Fibroblast of skin of left quadriceps (primary cell): ENCODE measurements at regions not wholly inside any gene's neighbourhood (a gene's known extent, or its start where the extent isn't known, plus 50 kb on each side); places are given as distances from the start of the nearest gene placed in this dataset.
"Not testable (repeated sequence)": the region's sequence is repeated elsewhere in the genome, so short reads cannot be mapped to it uniquely, and the experiment has no call there.

Experiments used
- DNase-seq, 2 experiments: peaks; one replicate each; pipeline ENCODE4 v3.0.0-alpha.2; 2013; ENCODE audit warnings: low read depth in 2 of 2

DNA sequence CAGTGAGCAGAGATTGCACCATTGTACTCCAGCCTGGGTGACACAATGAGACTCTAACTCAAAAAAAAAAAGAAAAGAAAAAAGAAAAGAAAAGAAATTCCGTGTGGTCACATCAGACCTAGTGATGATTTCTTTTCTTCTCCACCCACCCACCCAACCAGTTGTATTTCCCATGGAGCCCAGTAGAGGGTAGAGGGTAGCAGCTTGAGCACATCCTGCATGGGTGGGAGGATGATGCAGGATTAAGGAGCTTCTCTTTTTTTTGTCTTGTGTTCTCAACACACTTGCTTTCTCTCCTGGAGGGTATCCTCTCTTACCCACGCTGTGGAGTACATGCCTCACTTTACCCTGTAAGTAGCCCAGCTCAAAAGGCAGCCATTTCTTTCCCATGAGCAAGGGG lies 118.6 kb upstream of the CARD11 start:
- DNase-seq: no peak

DNA sequence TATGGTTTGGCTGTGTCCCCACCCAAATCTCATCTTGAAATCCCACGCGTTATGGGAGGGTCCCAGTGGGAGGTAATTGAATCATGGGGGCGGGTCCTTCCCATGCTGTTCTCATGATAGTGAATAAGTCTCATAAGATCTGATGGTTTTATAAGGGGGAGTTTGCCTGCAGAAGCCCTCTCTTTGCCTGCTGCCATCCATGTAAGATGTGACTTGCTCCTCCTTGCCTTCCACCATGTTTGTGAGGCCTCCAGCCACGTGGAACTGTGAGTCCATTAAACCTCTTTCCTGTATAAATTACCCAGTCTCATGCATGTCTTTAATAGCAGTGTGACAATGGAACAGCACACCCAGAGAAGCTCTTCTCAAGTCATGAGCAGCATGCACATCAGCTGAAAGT lies 119.1 kb upstream of the CARD11 start:
- not testable (repeated sequence) for DNase-seq

GRCh38 chr7:3164380-3164792 lies 120.7 kb upstream of the CARD11 start:
- DNase-seq: no peak

DNA sequence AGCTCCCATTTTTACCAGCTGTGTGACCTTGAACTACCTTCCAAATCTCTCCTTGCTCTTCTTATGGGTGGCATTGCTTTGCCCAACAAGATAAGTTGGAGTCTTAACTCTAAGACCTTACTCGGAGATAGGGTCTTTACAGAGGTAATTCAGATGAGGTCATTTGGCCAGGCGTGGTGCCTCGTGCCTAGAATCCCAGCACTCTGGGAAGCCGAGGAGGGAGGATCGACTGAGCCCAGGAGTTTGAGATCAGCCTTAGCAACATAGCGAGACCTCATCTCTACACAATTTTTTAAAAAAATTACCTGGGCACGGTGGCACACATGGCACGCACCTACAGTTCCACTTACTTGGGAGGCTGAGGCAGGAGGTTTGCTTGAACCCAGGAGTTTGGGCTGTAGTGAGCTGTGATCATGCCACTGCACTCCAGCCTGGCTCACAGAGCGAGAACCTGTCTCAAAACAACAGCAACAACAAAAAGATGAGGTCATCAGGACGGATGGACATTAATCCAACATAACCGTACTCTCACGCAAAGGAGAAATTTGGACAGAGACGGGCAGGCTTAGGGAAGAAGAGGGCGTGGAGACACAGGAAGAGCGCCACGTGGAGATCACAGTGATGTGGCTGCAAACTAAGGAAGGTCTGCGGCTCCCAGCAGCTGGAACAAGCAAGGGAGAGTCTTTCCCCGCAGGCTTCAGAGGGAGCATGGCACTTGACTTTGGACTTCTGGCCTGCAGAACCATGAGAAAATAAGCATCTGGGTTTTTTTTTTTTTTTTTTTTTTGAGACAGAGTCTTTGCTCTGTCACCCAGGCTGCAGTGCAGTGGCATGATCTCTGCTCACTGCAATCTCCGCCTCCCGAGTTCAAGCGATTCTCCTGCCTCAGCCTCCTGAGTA lies 122.3 kb upstream of the CARD11 start:
- DNase-seq: no peak

DNA sequence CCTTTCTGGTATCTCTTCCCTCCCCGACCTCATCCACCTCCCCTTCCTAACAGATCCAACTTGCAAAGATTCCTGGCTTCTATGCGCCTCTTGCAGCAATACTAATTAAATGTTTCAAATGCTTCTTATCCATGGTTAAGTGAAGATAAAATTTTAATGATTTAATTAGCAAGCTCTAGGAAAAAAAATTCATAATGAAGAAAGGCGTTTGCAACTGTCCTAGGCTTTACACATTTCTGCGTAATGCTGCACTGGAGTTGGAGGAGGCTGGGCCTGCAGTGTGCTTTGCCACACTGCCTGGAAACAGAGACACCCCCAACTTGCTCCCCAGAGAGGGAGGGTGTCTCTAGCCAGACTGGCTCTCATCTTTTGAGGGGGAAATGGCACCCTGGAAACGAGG lies 123.9 kb upstream of the CARD11 start:
- no peak for DNase-seq

- DNase-seq: no peak
Measured at GRCh38 chr7:3168370-3168769, 124.7 kb upstream of the CARD11 start.

GRCh38 chr7:3168869-3169268 lies 125.2 kb upstream of the CARD11 start:
- no peak for DNase-seq

GRCh38 chr7:3172768-3173280 lies 128.2 kb upstream of the SDK1 start:
- no peak for DNase-seq

GRCh38 chr7:3174515-3175284 lies 126.4 kb upstream of the SDK1 start:
- no peak for DNase-seq

DNA sequence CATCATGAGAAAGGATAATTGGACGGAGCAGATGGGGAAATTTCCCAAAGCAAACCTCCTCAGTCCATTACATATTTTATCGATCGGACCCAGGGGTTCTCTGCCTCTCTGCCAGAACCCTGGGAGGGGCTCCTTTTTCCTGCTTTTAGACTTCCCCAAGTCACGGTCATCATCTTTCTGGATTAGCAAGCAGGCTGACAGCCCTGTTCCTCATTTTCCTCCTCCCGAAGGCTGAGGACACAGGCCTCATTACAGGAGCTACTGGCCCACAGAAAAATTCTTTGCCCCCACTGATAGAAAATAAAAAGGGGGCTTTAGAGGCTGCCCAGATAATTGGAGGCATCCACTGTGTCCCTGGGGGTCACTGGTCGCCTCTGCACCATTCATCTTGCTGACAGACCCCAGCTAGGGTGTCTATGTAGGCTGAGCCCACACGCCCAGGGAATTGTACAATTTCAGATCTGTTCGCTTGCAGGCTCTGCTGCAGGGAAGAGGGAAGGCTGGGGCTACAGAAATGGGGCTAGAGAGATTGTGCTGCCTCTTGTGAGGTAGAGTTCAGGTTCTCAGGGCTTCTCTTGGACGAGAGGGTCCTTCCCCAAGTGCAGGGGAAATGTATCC lies 125.7 kb upstream of the SDK1 start:
- no peak for DNase-seq

- no peak for DNase-seq
Measured at GRCh38 chr7:3176112-3177000, 124.7 kb upstream of the SDK1 start.

- DNase-seq: no peak
Measured at GRCh38 chr7:3177271-3177670, 123.8 kb upstream of the SDK1 start.

DNA sequence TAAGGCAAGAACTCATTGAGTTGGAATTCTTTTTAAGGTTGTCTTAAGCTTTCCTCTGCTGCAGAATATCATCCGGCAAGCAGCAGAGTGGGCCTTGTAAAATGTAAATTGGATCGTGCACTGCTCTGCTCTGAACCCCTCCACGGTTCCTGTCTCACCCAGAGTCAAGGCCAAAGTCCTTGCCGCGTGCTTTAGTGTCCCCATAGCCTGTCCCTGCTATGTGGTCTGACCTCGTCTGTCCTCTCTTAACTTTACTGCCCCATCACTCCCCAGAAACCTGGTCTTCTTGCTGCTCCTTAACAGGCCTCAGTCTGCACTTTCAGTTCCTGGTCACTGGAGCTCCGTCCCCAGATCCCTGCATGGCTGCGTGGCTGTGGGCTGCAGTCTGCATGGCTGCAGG lies 121.6 kb upstream of the SDK1 start:
- no peak for DNase-seq

- no peak for DNase-seq
Measured at GRCh38 chr7:3180604-3181003, 120.4 kb upstream of the SDK1 start.

DNA sequence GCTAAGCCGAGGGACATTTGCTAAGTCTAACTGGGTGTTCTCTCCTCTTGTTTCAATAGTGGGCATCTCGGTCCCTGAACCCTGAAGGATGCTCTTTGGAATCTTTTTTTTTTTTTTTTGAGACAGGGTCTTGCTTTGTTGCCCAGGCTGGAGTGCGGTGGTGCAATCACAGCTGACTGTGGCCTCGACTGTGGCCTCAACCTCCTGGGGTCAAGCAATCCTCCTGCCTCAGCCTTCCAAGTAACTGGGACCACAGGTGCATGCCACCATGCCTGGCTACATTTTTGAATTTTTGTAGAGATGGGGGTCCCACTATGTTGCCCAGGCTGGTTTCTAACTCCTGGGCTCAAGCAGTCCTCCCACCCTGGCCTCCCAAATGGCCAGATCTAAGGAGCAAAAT lies 119.0 kb upstream of the SDK1 start:
- not testable (repeated sequence) for DNase-seq

- no peak for DNase-seq
Measured at GRCh38 chr7:3187444-3188040, 113.5 kb upstream of the SDK1 start.

DNA sequence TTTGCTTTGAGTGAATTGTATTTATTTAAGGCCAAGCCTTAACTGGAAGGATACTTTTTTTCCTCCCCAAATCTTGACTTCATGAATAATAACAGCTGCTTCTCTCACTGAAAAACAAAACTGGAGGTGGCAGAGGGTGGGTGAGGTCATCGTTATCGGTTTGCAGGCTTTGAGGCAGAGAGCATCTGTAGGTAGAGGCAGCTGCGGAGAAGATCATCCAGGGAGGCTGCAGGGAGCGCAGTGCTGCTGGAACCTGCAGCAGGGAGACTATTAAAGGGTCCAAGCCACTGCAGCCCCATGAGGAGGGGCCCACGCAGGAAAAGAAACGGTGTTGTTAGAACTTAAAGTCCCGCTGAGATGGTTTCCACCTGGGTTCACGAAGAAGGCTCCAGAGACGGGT lies 112.1 kb upstream of the SDK1 start:
- DNase-seq: no peak

DNA sequence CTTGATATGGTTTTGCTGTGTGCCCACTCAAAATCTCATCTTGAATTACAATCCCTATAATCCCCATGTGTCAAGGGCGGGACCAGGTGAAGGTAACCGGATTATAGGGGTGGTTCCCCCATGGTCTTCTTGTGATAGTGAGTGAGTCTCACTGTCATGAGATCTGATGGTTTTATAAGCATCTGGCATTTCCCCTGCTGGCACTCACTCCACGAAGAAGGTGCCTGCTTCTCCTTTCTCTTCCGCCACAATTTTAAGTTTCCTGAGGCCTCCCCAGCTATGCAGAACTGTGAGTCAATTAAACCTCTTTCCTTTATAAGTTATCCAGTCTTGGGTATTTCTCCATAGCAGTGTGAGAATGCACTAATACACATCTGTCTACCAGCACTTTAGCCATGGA lies 109.5 kb upstream of the SDK1 start:
- no peak for DNase-seq

DNA sequence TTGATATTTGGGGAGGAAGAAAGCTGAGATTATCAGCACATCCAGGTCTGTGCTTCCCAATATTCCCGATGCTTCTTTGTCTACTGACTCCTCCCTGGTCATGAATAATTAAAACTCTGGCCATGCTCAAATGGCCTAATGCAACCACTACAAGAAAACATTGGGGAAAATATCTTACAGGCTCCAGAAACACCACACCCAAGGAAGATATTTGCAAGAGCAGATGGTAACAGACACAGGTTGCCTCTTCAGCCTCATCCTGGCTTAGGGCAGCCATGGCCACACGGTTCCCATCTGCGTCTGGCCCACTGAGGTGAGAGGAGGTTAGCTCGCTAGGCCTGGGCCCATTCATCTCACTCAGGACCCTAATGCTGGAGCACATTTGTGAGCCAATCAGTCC lies 108.4 kb upstream of the SDK1 start:
- no peak for DNase-seq

- no peak for DNase-seq
Measured at GRCh38 chr7:3193379-3194120, 107.5 kb upstream of the SDK1 start.
